WI38 (cell line): ENCODE measurements at regions not wholly inside any gene's neighbourhood (a gene's known extent, or its start where the extent isn't known, plus 50 kb on each side); places are given as distances from the start of the nearest gene placed in this dataset.

Experiments used
- H3K4me3 ChIP-seq: 2 replicates; pipeline ENCODE4 v1.5.1; 2011; ENCODE audit warnings: low read depth, mild to moderate bottlenecking, control low read depth, low read length
- TF ChIP-seq, protein P1 (sequence below): IDR thresholded peaks from 2 replicates; pipeline ENCODE4 v1.5.1; 2012; ENCODE audit warnings: low read depth, mild to moderate bottlenecking, control low read depth, low read length

DNA sequence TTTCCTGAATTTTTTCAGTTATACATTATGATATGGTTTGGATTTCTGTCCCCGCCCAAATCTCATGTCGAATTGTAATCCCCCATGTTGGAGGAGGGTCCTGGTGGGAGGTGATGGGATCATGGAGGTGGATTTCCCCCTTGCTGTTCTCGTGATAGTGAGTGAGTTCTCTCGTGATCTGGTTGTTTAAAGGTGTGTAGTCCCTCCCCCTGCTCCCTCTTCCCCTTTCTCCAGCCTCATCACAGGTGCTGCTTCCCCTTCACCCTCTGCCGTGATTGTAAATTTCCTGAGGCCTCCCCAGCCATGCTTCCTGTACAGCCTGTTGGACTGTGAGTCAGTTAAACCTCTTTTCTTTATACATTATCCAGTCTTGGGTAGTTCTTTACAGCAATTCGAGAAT lies 93.2 kb upstream of the HNRNPU start:
- TF ChIP-seq, protein P1, sequence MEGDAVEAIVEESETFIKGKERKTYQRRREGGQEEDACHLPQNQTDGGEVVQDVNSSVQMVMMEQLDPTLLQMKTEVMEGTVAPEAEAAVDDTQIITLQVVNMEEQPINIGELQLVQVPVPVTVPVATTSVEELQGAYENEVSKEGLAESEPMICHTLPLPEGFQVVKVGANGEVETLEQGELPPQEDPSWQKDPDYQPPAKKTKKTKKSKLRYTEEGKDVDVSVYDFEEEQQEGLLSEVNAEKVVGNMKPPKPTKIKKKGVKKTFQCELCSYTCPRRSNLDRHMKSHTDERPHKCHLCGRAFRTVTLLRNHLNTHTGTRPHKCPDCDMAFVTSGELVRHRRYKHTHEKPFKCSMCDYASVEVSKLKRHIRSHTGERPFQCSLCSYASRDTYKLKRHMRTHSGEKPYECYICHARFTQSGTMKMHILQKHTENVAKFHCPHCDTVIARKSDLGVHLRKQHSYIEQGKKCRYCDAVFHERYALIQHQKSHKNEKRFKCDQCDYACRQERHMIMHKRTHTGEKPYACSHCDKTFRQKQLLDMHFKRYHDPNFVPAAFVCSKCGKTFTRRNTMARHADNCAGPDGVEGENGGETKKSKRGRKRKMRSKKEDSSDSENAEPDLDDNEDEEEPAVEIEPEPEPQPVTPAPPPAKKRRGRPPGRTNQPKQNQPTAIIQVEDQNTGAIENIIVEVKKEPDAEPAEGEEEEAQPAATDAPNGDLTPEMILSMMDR, result no peak
- H3K4me3 ChIP-seq, result no peak overlapping the region

DNA sequence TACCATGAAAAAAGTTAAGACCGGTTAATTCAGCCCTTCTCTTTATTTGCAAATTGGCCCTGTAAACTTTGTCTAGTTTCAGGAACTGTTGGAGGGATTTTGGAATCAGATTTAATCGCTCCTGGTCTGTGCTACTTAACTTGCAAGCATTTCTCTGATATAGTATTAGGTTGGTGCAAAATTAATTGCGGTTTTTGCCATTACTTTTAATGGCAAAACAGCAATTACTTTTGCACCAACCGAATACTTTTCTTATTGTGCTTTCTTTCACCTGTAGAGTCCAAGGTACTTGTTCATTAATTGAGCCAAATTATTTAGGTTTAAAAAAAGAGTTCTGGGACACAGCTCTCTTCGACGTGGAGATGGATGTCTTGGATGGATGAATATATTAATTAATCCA lies 92.8 kb upstream of the HNRNPU start:
- H3K4me3 ChIP-seq, result no peak overlapping the region
- TF ChIP-seq, protein P1, result no peak

DNA sequence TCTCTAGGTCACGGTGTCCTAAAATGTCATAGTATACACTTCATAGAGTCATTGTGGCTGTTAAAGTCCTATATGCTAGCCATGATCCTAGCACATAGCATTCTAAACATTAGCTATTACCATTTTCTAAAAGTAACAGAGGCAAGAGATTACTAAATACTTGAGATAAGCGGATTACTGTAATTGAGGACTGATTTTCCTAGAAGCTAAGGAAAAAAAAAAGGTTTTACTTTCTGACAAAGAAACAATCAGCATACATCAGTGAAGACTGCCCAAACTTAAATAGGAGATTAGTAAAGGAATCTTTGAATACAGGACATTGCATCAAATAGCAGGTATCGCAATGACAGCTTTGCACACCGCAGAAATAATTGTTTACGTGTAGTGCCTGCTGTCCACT lies 91.3 kb upstream of the HNRNPU start:
- TF ChIP-seq, protein P1, result no peak
- no peak overlapping the region for H3K4me3 ChIP-seq

DNA sequence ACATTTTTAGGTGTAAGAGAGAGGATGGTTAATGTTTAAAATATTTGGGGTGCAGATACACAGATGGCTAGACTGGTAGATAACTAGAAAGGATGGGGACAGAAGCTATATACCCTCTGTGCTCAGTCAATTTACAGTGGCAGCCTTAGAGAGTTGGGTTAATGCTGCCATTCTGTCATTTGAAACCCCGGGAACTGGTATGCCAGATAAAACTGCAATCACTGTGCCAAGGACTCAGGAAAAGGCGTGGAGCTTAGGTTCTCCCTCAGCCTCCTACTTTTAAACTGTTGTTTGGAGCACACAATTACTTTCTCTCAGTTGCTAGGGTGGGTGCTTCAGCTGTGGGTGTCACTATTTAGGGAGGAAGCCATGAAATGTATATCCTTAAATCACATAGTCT lies 90.0 kb upstream of the HNRNPU start:
- TF ChIP-seq, protein P1, result no peak
- no peak overlapping the region for H3K4me3 ChIP-seq

DNA sequence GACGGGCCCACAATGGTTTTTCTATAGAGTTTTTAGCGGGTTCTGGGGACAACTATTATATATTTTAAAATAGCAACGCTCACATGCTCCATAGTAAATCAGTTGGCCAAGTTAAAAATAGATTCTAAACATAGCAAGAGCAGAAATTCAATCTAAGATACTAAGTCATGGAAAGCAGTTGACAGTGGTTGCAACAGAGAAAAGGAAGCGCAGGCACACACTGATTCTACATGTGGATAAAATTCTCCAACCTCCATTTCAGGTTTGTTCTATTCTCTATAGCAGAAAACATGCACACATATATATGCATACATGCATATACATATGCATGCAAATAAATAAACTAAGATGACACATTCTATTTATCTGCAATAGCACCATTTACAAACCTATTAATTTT lies 89.6 kb upstream of the HNRNPU start:
- no peak overlapping the region for H3K4me3 ChIP-seq
- TF ChIP-seq, protein P1, result no peak

DNA sequence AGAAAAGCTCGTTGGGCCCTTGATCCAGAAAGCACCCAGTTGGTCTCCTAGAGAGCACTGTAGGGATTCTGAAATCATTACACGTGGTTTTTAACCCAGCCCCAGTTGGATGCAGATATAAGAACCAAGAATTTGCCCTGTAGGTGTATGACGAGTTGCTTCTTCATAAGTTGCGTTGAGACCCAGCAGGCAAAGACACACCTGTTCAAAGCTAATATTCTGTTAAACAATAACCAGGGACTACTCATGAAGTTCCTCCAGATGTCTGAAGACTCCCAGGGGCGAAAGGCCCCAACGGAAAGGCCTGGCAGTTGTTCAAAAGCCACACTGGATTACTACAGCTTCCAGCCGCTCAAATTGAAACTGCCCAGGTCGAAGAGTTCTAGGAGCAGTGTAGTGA lies 88.6 kb upstream of the HNRNPU start:
- no peak overlapping the region for H3K4me3 ChIP-seq
- TF ChIP-seq, protein P1, result no peak

DNA sequence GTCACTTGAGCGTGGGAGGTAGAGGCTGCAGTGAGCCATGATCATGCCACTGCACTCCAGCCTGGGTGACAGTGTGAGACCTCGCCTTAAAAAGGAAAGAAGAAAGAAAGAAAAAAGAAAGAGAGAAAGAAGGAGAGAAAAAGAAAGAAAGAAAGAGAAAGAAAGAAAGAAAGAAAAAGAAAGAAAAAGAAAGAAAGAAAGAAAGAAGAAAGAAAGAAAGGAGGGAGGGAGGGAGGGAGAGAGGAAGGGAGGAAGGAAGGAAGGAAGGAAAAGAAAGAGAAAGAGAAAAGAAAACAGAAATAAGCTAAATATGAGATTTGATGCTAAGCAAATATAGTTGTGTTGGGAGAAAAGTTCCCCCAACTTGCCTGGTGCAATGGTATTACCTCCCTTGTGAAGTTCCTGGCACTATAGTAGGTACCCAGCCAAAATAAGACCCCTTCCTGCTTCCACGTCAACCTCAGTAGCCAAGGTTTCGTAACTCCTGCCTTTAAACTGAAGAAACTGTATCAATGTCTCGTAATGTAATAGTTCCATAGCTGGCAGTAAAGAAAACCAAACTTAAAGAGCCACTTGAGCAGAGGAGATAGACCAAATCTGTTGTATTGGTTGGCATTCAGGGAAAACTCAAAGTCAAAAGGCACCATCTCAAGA lies 88.1 kb upstream of the HNRNPU start:
- TF ChIP-seq, protein P1, result no peak
- no peak overlapping the region for H3K4me3 ChIP-seq
